ENCODE measurements at regions not wholly inside any gene's neighbourhood (a gene's known extent, or its start where the extent isn't known, plus 50 kb on each side); places are given as distances from the start of the nearest gene placed in this dataset.

DNA sequence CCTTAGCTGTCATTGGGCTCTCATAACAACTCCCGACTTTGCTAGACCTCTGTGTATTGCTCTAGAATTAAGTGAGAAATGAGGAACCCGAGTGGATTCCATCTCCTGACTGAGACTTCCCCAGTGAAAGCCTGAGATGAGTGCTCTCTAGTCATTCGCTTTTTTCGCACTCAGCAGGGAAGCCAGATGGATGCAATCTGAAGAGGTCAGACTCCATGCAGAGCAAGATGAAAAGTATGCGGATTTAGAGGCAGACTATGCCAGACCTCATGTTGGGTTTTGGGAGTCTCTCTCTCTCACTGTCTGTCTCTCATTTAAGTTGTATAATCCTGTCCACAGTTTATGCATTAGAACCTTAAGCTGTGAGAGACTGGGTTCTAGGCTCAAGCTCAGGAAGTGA lies 88.6 kb downstream of the SLC5A7 start:
- WGBS, 4 donors = 52 to 75% (median 69%) methylated on average over 5 of the region's 5 CpGs
- Histone ChIP-seq H3K9me3 (peaks cover 0 to 3% (median 0%) of the 10 kb centered on the region in 12 donors), H3K36me3 (no peaks in the 10 kb centered on the region), H3K27ac (no peak overlapping the region), H3K4me3 (no peak overlapping the region), H3K27me3 (peaks cover 0 to 9% (median 0%) of the 10 kb centered on the region in 9 donors), H3K4me1 (no peaks in the 10 kb centered on the region)
- no peak for ATAC-seq
- DNase-seq = no peak
- intact Hi-C loops (cut with DNase I) = no loop called here
- TF ChIP-seq POLR2A (IDR thresholded peaks at IDR 0.05) = no peak
- TF ChIP-seq, protein P1, sequence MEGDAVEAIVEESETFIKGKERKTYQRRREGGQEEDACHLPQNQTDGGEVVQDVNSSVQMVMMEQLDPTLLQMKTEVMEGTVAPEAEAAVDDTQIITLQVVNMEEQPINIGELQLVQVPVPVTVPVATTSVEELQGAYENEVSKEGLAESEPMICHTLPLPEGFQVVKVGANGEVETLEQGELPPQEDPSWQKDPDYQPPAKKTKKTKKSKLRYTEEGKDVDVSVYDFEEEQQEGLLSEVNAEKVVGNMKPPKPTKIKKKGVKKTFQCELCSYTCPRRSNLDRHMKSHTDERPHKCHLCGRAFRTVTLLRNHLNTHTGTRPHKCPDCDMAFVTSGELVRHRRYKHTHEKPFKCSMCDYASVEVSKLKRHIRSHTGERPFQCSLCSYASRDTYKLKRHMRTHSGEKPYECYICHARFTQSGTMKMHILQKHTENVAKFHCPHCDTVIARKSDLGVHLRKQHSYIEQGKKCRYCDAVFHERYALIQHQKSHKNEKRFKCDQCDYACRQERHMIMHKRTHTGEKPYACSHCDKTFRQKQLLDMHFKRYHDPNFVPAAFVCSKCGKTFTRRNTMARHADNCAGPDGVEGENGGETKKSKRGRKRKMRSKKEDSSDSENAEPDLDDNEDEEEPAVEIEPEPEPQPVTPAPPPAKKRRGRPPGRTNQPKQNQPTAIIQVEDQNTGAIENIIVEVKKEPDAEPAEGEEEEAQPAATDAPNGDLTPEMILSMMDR (IDR thresholded peaks at IDR 0.05) = no peak

DNA sequence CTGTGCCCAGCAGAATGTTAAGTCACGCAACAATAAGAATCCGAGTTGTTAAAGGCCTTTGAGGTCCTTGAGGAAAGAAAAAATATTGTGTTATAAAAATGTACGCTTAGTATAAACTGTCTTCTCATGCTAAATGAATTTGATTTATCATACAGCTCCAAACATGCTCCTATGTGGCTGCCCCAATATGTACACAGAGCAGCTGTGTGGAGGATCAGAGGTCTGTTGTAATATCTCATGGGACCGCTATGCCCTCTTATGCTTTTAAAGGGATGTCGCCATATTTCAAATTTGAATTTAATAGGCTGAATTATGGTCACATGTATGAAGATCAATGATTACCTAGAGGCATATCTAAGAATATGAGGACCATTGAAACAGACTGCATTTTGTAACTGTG lies 90.2 kb downstream of the SLC5A7 start:
- no peak overlapping the region for H3K4me3 ChIP-seq
- H3K27me3 ChIP-seq = peaks cover 0 to 9% (median 0%) of the 10 kb centered on the region in 9 donors
- 89 to 93% (median 91%) methylated on average over 5 of the region's 5 CpGs for WGBS, 4 donors
- ATAC-seq (no peak), DNase-seq (no peak)
- no peaks in the 10 kb centered on the region for H3K36me3 ChIP-seq
- TF ChIP-seq POLR2A (IDR thresholded peaks at IDR 0.05) = no peak
- TF ChIP-seq, protein P1 (IDR thresholded peaks at IDR 0.05) = no peak
- no peak overlapping the region for H3K27ac ChIP-seq
- no peaks in the 10 kb centered on the region for H3K4me1 ChIP-seq
- intact Hi-C loops (cut with DNase I) = no loop called here
- peaks cover 0 to 3% (median 0%) of the 10 kb centered on the region in 12 donors for H3K9me3 ChIP-seq

DNA sequence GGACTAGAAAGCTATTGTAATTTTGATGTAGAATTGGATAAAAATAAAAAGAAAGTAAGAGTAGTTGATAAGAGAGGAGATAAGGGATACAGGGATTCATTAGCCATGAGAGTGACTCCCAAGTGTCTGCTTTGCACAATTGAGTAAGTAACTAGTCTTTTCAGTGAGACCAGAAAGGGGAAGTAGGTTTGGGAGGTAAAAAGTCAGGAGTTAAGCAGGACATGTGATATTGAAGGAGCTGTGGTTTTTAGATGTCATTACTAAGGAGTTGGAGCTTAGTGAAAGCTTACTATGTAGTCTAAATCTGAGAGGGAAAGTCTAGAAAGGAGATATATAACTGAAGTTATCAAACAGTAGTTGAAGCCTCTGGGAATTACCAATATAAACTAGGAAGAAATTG lies 93.4 kb downstream of the SLC5A7 start:
- no peaks in the 10 kb centered on the region for H3K36me3 ChIP-seq
- no peak overlapping the region for H3K27ac ChIP-seq
- peaks cover 0 to 6% (median 0%) of the 10 kb centered on the region in 12 donors for H3K9me3 ChIP-seq
- ATAC-seq (no peak), DNase-seq (no peak)
- H3K27me3 ChIP-seq = no peaks in the 10 kb centered on the region
- TF ChIP-seq POLR2A (IDR thresholded peaks at IDR 0.05) = no peak
- TF ChIP-seq, protein P1 (IDR thresholded peaks at IDR 0.05) = no peak
- intact Hi-C loops (cut with DNase I) = no loop called here
- no peaks in the 10 kb centered on the region for H3K4me1 ChIP-seq
- no peak overlapping the region for H3K4me3 ChIP-seq

DNA sequence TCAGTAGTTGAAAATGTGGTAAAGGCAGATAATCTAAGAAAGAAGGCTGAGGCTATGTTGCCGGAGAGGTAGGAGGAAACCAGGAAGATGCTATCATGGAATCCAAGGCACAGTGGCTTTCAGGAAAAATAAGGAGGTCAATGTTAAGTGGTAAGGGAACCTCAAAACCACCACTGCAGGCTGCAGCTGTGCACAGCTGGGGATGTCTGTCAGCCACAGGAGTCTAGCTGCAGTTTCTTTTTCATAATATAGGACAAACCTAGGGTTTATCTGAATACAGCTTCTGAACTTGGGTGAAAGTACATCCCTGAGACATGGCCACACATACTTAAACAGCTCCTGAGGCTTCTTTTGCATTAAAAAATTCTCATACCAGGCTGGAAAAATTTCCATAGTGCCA lies 93.9 kb downstream of the SLC5A7 start:
- no peaks in the 10 kb centered on the region for H3K4me1 ChIP-seq
- DNase-seq = no peak
- intact Hi-C loops (cut with DNase I) = no loop called here
- H3K27ac ChIP-seq = no peak overlapping the region
- WGBS, 4 donors = 58 to 66% (median 59%) methylated on average over 1 of the region's 1 CpG
- TF ChIP-seq POLR2A (IDR thresholded peaks at IDR 0.05) = no peak
- TF ChIP-seq, protein P1 (IDR thresholded peaks at IDR 0.05) = no peak
- no peaks in the 10 kb centered on the region for H3K36me3 ChIP-seq
- peaks cover 0 to 6% (median 0%) of the 10 kb centered on the region in 12 donors for H3K9me3 ChIP-seq
- H3K27me3 ChIP-seq = no peaks in the 10 kb centered on the region
- no peak overlapping the region for H3K4me3 ChIP-seq
- no peak for ATAC-seq

Measured in heart left ventricle (tissue), 16 donors.